ENCODE measurements at regions not wholly inside any gene's neighbourhood (a gene's known extent, or its start where the extent isn't known, plus 50 kb on each side); places are given as distances from the start of the nearest gene placed in this dataset.

DNA sequence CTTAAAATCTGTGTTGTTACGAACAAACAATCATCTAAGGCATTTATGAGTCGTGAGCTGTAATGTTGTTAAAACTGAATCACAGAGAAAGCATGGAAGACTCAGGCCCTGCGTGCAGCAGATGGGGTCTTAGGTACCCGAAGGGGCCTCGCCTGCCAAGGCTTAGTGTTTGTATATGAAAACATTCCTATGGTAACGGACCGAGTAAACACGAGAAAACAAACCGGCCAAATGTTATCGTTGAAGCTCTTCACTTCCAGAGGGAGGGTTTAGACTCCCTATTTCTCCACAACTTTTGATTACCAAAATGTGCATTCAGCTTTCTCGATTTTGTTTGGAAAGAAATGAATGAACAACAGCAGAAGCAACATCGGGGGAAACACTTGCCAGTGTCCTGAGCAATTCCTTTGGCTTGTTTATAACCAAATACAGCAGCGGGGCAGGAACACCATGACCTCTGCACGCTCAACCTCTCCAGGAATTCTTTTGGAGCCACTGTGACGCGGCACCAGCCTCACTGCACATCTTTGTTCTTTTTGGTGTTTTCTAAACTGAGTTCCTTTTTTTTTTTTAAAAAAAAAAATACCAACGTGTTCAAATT, 121.6 kb upstream of the KLF6 start:
- no peak for DNase-seq

DNA sequence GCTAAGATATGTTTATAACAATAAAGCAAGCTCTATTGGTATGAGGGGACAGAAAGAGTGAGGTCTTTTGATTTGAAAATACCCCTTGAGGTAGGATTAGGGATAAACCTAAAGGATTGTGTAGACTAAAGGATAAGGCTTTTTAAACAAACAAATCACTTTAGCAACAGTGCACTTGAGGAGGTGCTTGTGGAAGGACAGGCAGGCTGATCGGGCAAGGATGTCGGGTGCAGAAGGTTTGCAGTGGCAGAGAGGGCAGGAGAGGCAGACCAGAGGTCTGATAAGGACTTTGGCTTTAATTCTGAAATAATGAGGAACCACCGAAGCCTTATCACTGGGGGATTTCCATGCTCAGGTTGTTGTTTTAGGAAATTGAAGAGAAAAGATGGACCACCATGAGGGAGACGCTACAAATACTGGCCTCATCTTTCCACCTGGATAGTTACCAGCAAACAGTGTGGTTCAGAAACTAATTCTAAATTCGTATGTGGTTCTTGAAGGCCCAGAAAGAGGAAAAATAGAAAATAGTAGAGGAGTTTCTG, 119.5 kb upstream of the KLF6 start:
- no peak for DNase-seq

DNA sequence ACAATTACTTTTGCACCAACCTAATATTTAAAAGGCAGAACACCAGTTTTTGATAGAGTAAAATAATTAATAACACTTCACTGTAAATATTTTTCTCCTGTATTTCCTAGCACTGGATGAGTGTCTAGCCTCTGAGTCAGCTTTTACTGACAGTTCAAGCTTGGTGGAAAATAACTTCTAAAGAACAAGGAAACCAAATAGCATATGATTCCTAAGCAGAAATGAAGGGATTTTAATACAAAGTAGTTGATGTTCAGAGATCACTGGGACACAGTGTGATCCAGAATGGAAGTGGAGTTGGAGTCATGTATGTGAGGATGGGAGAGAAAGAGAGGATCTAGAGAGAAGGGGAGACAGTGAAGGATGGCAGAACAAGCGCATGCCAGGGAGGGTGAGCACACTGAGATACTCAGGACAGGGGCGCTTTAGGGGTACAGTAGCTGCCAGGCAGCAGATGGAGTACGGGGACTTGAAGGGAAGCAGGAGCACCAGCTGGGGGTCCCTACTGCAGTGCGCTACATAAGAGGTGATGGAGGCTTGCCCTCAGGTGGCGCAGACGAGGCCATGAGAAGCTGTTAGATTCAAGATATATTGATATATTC, 117.9 kb upstream of the KLF6 start:
- DNase-seq = no peak

DNA sequence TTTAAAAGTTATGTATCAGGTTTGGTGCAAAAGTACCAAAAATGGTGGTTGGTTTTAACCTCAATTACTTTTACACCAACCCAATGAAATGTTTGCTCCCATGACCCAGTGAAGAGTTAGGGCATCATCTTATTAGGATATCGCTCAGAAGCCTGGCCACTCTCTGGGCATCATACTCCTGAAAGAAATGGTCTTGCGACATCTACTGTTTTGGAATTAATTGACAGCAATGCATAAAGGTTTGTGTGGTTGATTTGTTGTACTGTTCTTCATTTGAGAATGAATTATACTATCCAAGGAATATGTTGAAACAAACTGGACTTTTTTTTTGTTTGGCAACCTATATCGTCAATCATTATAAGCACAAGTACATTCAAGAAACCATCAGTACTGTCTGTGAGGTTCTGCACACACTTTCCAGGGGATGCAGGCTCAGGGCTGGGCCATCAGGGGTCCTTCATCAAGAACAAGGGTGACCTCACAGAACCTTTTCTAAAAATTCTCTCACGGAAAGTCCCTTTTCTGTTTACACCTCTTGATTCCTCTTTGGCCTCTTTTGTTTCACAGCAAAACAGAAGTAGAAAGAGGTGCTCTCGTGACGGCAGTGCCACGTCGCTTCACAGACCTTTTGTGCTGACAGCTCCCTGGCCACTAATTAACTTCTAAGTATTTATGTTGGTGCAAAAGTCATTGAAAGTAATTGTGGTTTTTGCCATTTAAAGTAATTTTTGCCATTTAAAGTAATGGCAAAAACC, 117.2 kb upstream of the KLF6 start:
- DNase-seq = no peak

DNA sequence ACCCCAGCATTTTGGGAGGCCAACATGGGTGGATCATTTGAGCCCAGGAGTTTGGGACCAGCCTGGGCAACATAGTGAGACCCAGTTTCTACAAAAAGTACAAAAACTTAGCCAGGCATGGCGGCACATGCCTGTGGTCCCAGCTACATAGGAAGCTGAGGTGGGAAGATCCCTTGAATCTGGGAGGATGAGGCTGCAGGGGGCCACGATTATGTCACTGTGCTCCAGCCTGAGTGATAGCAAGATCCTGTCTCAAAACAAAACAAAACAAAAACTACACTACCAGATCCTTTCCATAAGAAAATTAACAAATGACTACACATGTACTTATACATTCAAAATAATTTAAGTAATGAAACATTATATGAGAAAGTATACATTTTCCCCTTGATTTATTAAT, 116.4 kb upstream of the KLF6 start:
- DNase-seq = no peak

DNA sequence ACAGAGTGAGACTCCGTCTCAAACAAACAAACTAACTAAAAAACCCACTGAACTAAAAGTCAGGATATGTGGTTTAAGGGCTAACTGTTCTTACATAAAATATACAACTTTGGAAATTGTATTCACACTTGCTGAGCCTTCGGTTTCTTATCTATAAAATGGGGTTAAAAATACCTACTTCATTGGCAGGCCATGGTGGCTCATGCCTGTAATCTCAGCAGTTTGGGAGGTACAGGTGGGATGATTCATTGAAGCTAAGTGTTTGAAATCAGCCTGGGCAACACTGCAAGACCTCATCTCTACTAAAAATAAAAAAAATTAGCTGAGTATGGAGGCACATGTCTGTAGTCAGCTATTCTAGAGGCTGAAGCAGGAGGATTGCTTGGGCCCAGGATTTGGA, 115.4 kb upstream of the KLF6 start:
- no peak for DNase-seq

DNA sequence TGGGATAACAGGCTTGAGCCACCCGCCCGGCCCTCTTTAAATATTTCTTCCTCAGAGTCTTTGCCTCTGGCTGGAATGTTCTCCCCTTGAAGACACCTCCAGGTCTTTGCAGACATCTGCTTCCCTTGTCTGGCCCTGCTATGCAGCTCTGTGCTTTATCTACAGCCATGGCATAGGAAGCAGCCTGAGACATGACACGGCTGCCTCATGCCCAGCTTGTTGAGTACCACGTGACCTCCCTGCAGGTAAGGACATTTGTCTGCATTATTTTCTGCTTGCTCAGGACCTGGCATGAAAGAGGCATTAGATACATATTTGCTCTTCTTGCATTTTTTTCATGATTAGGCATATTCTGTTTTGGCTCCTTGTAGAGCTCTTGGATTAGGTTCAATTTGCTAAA, 113.8 kb upstream of the KLF6 start:
- DNase-seq = no peak

DNA sequence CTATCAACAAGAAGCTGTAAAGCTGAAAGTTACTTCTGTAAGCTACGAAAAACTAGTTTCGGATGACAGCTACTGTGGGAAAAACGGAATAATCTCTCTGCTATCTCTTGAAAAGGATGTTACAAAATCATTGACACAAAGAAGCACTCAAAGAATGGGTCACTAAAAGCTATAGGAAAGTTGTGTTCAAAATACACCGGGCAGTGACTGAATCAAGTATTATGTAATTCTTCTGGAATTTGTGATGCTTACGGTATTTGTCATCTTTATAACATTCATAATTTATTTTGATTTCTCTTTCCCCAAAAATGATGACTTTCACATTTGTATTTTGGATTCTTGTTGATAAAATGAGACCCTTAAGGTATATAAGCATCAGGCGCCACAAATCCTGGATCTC, 112.1 kb upstream of the KLF6 start:
- DNase-seq = no peak

DNA sequence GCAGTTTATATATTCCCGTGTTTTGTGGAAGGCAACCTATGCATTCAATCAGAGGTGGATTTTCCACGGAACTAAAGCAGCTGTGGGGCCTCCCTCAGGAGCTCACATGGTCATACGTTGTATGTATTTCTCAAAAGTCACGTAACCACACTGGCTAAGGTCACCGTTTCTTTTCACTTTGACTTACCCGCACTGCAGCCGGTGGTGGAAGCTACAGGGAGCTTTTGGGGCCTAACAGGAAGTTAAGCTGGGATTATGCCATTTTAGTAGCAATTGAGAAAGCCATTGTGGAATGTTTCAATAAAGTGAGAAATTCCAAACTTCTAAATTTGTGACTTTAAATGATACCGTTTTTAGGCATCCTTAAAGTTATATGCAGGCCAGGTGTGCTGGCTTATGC, 111.2 kb upstream of the KLF6 start:
- DNase-seq = no peak

DNA sequence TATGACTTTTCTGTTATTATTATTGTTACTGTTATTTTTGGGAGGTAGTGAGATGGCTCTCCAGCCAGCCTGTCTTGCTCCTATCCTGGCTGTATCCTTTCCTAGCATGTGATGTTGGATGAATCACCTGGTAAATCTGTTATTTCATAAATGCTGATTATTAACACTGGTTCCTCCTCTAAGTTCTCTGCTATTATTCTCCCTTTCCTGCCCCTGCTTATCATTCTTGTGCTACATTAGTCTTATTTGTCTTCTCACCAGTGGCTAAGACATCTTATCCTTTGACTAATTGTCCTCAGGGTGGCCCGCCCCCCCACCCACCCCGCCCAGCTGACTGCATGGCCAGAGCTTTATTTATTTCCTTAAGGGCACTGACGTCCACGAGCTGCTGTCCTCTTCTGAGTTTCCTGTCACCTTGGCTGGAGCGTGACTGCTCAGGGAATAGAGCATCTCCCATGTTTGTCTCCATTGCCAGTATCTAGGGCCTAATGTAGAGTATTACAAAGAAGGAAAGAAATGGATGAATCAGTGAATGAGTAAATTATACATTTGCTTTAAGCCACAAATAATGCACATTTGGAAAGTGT, 110.1 kb upstream of the KLF6 start:
- no peak for DNase-seq

DNA sequence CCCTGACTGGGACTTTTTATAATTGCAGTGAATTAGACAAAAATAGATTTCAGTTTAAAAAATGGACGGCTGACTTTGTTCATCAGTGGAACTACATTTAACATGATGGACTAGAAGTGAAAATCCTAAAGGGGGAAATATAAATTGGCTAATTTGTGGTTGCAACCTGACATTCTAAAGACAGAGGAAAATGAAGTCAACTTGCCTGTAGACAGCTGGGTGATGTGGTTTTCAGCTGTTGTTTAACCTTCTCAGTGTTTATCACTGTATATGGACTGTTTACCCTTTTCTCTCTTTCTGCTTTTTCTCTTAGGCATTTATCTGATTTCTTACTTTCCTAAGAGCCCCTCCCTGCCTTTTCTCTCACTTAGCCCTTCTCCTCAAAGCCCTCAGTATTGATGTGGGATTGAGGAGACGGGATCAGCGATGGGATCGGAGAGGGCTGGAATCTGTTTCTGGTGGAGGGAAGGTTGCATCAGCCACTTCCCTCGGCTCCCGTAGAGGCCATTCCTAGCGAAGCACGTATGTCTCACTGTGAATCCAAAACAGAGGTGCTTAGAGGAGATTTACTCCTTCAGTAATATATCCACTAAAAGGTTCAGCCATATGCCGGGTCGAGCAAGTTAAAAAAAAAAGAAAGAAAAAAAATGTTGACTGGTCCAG, 109.0 kb upstream of the KLF6 start:
- DNase-seq = no peak

DNA sequence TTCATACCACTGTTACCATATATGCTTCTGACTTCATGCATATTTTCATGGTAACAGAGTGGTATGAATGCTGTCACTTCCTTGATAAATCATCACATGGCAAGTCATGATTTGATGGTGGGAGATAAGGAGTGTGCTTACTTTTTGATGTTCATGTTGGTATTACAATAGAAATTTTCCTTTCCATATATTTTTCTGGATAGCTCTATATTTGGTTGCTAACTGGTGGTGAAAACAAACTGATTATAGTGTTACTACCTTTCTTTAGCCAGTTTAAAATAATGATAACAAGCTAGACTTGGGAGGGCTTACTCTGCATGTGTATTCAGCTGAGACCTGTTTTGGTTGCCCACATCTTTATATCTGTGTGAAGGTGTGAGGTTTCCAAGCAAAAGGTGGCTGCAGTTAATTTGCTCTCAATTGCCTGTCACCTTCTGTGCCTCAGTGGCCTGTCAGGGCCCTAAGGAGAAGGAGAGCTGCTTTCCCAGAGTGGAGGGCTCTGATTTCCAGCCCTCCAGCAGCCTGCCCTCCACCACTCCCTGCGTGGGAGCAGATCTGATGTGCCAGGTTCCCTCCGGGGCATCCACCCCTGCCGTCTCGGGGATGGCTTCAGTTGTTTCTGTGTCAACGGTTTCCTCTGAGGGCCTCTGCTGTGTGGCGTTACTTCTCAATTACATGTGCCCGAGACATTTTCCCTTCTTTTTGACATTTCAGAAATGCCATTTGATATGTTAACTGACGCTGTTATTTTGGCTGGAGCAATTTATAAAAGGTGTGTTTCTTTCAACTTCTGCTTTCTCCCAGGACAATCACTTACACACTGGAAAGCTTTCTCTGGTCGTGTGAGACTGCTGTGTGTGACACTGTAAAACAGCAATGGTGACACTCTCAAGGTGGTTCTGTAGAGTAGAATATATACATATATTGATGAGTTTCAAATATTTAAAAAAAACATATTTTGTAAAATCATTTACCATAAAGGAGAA, 107.7 kb upstream of the KLF6 start:
- DNase-seq = no peak

DNA sequence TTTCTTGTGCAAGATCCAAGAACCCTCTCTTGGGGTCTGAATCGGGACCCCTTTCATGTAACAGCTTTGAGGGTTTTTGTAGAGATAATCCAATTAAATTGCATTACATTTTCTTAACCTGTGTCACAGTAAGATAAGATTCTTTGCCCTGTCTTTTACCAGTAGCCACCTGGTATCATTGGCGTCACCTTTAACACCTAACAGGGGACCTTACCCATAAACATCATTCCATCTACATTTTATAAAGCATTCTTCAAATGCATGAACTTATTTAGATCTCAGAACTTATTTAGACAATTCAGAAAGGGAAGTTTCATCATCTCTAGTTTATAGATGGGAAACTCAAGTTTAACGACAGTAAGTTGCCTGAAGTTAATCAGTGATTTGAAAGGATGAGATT, 106.4 kb upstream of the KLF6 start:
- no peak for DNase-seq

DNA sequence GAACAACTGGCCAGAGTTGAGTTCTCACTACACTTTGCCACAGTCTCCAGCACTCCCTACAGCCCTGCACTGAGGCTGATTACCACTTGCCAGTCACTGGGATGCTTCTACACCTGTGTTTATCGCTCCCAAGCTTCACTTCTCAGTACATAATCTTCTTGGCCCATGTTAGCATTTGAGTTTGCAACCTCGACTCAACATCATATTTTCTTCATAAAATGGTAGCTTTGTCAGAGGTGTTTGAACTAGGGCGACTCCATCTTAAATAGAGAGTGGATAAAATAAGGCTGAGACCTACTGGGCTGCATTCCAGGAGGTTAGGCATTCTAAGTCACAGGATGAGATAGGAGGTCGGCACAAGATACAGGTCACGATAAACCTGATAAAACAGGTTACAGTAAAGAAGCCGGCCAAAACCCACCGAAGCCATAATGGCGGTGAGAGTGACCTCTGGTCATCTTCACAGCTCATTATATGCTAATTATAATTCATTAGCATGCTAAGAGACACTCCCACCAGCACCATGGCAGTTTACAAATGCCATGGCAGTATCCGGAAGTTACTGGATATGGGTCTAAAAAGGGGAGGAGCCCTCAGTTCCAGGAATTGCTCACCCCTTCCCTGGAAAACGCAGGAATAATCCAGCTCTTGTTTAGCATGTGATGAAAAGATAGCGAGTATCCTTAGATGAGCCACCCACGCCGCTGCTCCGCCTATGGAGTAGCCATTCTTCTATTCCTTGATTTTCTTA, 105.8 kb upstream of the KLF6 start:
- DNase-seq = no peak

DNA sequence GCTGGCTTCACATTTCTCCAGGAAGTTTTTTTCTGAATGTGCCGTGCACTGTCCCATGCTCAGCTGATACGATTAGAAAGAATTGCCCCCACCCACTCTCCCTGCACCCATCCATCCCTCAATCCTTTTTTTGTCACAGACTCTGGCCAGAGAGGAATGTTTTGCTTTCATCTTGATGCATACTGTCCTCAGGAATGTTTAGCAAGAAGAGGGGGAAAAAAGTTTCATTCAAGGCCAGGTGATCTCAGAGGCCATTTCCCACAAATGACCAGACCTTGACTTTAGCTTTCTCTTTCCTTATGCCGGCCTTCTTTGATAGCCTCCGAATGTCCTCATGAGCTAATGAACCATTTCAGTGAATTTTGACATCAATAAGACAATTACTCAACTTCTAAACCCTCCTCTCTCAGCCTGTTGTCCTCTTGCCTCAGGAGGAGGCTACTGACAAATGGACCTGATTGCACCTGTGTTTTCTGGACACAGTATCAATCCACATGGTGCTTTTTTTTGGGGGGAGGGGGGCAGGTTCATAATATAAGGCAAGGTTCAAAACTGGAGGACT, 105.0 kb upstream of the KLF6 start:
- no peak for DNase-seq

DNA sequence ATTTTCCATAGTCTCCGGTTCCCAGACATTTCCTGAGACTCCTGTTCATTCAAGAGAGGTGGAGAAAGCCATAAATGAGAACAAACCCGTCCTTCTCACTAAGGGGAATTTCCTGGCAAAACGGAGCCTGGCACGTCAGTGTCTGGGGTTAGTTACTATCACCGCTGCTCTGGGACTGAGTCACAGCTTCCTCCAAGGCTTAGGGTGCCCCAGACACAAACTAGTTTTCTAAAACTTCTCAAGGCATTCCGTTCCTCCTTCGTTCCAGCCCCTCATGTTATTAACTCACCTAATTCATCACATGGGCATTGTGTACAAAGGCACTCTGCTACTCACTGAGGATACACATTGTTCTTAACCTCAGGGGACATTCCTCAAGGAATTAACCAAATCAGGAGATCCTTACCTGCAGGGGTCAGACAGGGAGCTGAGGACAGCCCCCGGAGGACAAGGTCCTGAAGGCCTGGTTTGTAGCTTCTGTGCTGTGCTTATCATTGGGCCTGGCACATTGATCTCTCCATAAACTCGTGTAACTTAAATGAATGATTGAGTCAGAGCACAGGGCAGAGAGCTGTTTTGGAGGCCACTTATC, 103.0 kb upstream of the KLF6 start:
- DNase-seq = no peak

DNA sequence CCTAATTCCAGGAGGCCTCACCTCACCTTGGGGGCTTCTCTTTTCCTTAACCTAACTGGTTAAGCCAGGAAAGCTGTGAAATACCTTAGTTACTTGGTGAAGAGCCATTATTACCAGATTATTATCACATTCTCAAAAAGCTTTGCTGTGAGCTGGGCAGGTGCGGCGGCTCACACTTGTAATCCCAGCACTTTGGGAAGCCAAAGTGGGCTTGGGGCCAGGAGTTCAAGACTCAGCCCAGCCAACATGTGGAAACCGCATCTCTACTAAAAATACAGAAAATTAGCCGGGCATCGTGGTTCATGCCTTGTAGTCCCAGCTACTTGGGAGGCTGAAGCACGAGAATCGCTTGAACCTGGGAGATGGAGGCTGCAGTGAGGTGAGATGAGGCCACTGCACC, 102.4 kb upstream of the KLF6 start:
- no peak for DNase-seq

DNA sequence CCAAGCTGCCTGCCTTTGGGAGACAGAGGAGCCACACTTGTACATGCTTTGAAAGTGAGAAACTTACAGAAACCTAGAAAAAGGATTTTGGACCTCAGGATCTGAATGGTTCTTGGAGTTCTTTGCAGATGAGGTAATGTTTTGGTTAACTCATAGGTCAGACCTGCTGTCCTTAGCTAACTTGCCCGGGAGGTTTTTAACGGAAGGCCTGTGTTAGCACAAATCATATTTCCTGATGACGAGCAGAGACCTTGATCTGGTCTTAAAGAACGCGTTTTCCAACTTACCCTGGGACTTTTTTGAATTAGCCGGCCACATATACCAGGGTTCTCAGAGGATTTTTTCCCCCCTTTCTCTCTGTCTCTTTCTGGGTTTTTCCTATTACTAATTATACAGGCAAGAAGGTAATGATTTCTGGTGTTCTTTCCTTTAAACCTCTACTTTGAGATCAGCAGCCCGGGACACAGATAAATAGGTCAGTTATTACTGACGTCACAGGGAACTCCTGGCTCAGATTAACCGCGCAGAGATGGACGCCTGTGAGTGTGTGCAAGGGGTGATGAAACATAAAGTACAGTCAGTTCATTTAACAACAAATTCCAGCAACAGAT, 101.7 kb upstream of the KLF6 start:
- no peak for DNase-seq

DNA sequence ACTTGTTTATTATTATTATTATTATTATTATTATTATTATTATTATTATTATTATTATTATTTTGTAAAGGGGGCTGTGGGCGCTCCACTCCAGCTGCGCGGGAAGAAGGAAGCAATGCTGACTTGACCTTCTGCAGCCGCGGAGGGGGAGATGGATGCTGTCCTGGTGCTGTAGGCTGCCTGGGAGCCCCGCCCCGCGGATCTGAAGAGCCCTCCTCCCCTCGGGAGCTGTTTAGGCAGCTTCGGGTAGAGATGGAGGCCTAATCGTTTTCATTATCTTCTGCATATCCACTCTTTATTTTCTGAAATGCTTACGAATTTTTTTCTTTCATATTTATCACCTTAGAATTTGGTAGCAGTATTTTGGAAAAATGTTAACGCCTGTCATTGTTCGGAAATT, 101.2 kb upstream of the KLF6 start:
- DNase-seq = no peak

DNA sequence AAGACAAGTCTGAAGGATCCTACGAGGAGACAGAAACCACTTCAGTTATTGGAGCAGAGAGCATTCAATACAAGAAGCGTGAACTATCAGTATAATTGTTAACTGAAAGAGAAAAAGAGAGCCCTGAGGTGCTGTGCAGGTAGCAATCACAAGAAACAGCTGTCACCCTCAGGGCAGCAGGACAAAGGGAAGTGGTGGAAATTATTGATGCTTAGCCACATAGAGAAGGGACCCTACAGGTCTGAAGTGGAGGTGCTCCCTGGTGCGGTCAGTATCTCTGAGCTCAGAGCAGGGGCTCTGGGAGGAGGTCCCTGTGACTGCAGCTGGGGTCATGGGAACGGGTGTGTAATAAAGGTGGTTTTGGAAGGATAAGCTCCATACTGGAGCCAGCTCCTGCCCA, 97.8 kb upstream of the KLF6 start:
- DNase-seq = no peak
